K562 (cell line): ENCODE measurements at regions not wholly inside any gene's neighbourhood (a gene's known extent, or its start where the extent isn't known, plus 50 kb on each side); places are given as distances from the start of the nearest gene placed in this dataset.

Experiments
- ATAC-seq: fragments of 200-7000 bp; cut with Tn5 transposase; 3 replicates; pipeline ENCODE4 v1.9.1; 2020; ENCODE audit warnings: moderate library complexity
- BruUV-seq: library from RNA; stranded (reverse); fragments of 400-500 nt; replicated peaks from 2 replicates; lab custom pipeline; 2021; lab: Mats Ljungman, UMichigan
- CTCF ChIA-PET: fragments of 300-600 bp; formaldehyde crosslinking; extraction: SDS; loops from one replicate; lab custom pipeline; 2021; ENCODE audit warnings: low intra/inter-chr PET ratio; lab: Yijun Ruan, JAX
- POLR2A ChIA-PET: fragments of 300-600, 350-650 bp; sonication (Branson Sonifier 250); formaldehyde crosslinking; extraction: SDS; loops from one replicate; lab custom pipeline; 2021; ENCODE audit warnings: antibody characterized with exemption, inconsistent platforms; lab: Yijun Ruan, JAX
- DNase-seq, 4 experiments: peaks; one replicate each; pipeline versions ENCODE4 v3.0.0 to v3.0.0-alpha.2; 2011 to 2018; ENCODE audit warnings: low spot score in 3 of 4, mixed read lengths in 3 of 4; ENCODE audit errors: extremely low read depth in 1 of 4
- FAIRE-seq: peaks from 2 replicates; lab custom pipeline; 2011; peaks lifted over from hg19 to GRCh38; lab: Jason Lieb, UNC
- H2AFZ ChIP-seq: 2 replicates; pipeline ENCODE4 v1.6.0; 2011; ENCODE audit warnings: low read depth, low read length, control low read depth, inconsistent platforms
- H3K27ac ChIP-seq: fragments of 200-600 bp; 3 replicates; pipeline ENCODE4 v1.8.0; 2011; ENCODE audit warnings: low read depth, mild to moderate bottlenecking, control low read depth, inconsistent platforms, low read length, moderate library complexity, mixed read lengths; ENCODE audit errors: extremely low read depth
- H3K27me3 ChIP-seq, 2 experiments: fragments of 300-600 bp in 1 of 2; 2 replicates in 1 of 2; 3 replicates in 1 of 2; pipeline versions ENCODE4 v1.6.0 to v1.8.0; 2011; ENCODE audit warnings: inconsistent platforms in 2 of 2, low read length in 2 of 2, mild to moderate bottlenecking in 1 of 2, mixed read lengths in 1 of 2, moderate library complexity in 1 of 2; ENCODE audit not compliant: control insufficient read depth in 2 of 2, insufficient read depth in 2 of 2
- H3K36me3 ChIP-seq: fragments of 300-600 bp; 3 replicates; pipeline ENCODE4 v1.8.0; 2011; ENCODE audit warnings: mild to moderate bottlenecking, low read length, inconsistent platforms; ENCODE audit not compliant: control insufficient read depth, insufficient read depth
- H3K4me1 ChIP-seq, 2 experiments: fragments of 200-600 bp in 1 of 2; replicated peaks in 1 of 2; 2 replicates in 1 of 2; 3 replicates in 1 of 2; pipeline versions ENCODE4 v1.5.1 to v1.8.0; 2011; ENCODE audit warnings: inconsistent platforms in 2 of 2, low read length in 2 of 2, mild to moderate bottlenecking in 1 of 2, mixed read lengths in 1 of 2, moderate library complexity in 1 of 2; ENCODE audit not compliant: control insufficient read depth in 2 of 2, insufficient read depth in 2 of 2
- H3K4me2 ChIP-seq: 2 replicates; pipeline ENCODE4 v1.6.1; 2011; ENCODE audit warnings: low read length, control low read depth, inconsistent platforms, mixed read lengths; ENCODE audit not compliant: insufficient read depth
- H3K4me3 ChIP-seq: fragments of 200-600 bp; sonication (generic), shearing (Covaris generic); 2 replicates; pipeline ENCODE4 v1.5.1; 2016; ENCODE audit warnings: control low read depth, inconsistent platforms
- H3K79me2 ChIP-seq: fragments of 200-600 bp; 3 replicates; pipeline ENCODE4 v1.8.0; 2011; ENCODE audit warnings: low read length, inconsistent platforms; ENCODE audit not compliant: control insufficient read depth, insufficient read depth
- H3K9ac ChIP-seq, 2 experiments: 2 replicates each; pipeline versions ENCODE4 v1.6.0 to v1.6.1; 2011; ENCODE audit warnings: low read depth in 2 of 2, low read length in 2 of 2, control low read depth in 1 of 2, inconsistent platforms in 1 of 2, mild to moderate bottlenecking in 1 of 2, mixed read lengths in 1 of 2; ENCODE audit not compliant: insufficient read depth in 1 of 2
- H3K9me1 ChIP-seq: one replicate; pipeline ENCODE4 v1.6.0; 2011; ENCODE audit warnings: inconsistent platforms, mild to moderate bottlenecking, low read length, moderate library complexity; ENCODE audit not compliant: control insufficient read depth, insufficient read depth
- H3K9me3 ChIP-seq: replicated peaks from 2 replicates; pipeline ENCODE4 v1.5.1; 2011; ENCODE audit warnings: low read depth, low read length, inconsistent platforms; ENCODE audit not compliant: control insufficient read depth, insufficient read depth
- H4K20me1 ChIP-seq: replicated peaks from 2 replicates; pipeline ENCODE4 v1.6.1; 2011; ENCODE audit warnings: low read length, inconsistent platforms, mixed read lengths; ENCODE audit not compliant: control insufficient read depth, insufficient read depth
- BMI1 ChIP-seq: fragments of 150-350 bp; IDR thresholded peaks from 2 replicates; pipeline ENCODE4 v1.6.1; 2014; ENCODE audit warnings: low read length
- DPF2 ChIP-seq: fragments of 450-650 bp; IDR thresholded peaks from 2 replicates; pipeline ENCODE4 v1.6.1; 2016
- JUN ChIP-seq, 2 experiments: sonication (generic) in 1 of 2; formaldehyde crosslinking in 1 of 2; IDR thresholded peaks; 2 replicates each; pipeline versions ENCODE4 v1.6.1 to v1.8.0; 2012 to 2022; ENCODE audit warnings: borderline replicate concordance in 2 of 2, mild to moderate bottlenecking in 2 of 2, improper control_type of control experiment in 1 of 2, low read depth in 1 of 2, low read length in 1 of 2, missing genetic modification reagents in 1 of 2
- PHF20 ChIP-seq: fragments of 450-650 bp; IDR thresholded peaks from 2 replicates; pipeline ENCODE4 v1.6.1; 2018; ENCODE audit not compliant: partially characterized antibody
- POLR2B ChIP-seq: fragments of 450-650 bp; IDR thresholded peaks from 2 replicates; pipeline ENCODE4 v1.6.1; 2018; ENCODE audit warnings: low read depth; ENCODE audit not compliant: partially characterized antibody
- RFX7 ChIP-seq: fragments of 250-450 bp; sonication (Bioruptor Pico); IDR thresholded peaks from 2 replicates; pipeline ENCODE4 v1.5.1; 2021; ENCODE audit warnings: mild to moderate bottlenecking
- SMARCA5 ChIP-seq: fragments of 450-650 bp; IDR thresholded peaks from 2 replicates; pipeline ENCODE4 v1.6.1; 2016
- STAT5A ChIP-seq: IDR thresholded peaks from 2 replicates; pipeline ENCODE4 v1.6.1; 2012; ENCODE audit warnings: low read length, inconsistent platforms, borderline replicate concordance
- TEAD4 ChIP-seq, 2 experiments: sonication (generic) in 1 of 2; formaldehyde crosslinking in 1 of 2; IDR thresholded peaks; 2 replicates each; pipeline versions ENCODE4 v1.6.1 to v1.8.0; 2012 to 2022; ENCODE audit warnings: borderline replicate concordance in 1 of 2, inconsistent platforms in 1 of 2, low read length in 1 of 2, mild to moderate bottlenecking in 1 of 2, missing genetic modification reagents in 1 of 2
- THRA ChIP-seq: fragments of 450-650 bp; IDR thresholded peaks from 2 replicates; pipeline ENCODE4 v1.6.1; 2017; ENCODE audit warnings: mild to moderate bottlenecking, moderate library complexity
- ZNF197 ChIP-seq: fragments of 200-800 bp; sonication (Bioruptor generic); IDR thresholded peaks from 2 replicates; pipeline ENCODE4 v1.6.1; 2016; ENCODE audit warnings: low read depth, missing genetic modification characterization, missing compliant biosample characterization
- ZNF217 ChIP-seq: sonication (generic); formaldehyde crosslinking; IDR thresholded peaks from 2 replicates; pipeline ENCODE4 v1.8.0; 2022; ENCODE audit warnings: mild to moderate bottlenecking, missing genetic modification reagents
- ZNF253 ChIP-seq: fragments of 250-450 bp; sonication (Bioruptor Pico); conservative IDR thresholded peaks from 2 replicates; pipeline ENCODE4 v1.6.1; 2021; ENCODE audit warnings: mild to moderate bottlenecking
- WGBS: fragments of 100-300 bp; shearing (Covaris generic); methylation state at CpG from one replicate; pipeline ENCODE4 v1.1.6; 2016; ENCODE audit warnings: low coverage, mixed read lengths; ENCODE audit not compliant: insufficient coverage; ENCODE audit errors: missing lambda C conversion rate; 5-methylcytosine and 5-hydroxymethylcytosine counted together
- in situ Hi-C: fragments of 300-500 bp; cut with MboI; formaldehyde crosslinking; loops from 4 replicates; pipeline ENCODE4 v1.15.0; 2018; ENCODE audit warnings: inconsistent platforms, mixed read lengths
- intact Hi-C: fragments of 100-400 bp; cut with micrococcal nuclease; formaldehyde crosslinking; loops from 2 replicates; pipeline ENCODE4 v1.14.2; 2022
- TF ChIP-seq, protein P1 (sequence below): fragments of 250-450 bp; sonication (Bioruptor Pico); IDR thresholded peaks from 2 replicates; pipeline ENCODE4 v1.5.0; 2021
- TF ChIP-seq, protein P2 (sequence below): sonication (generic); formaldehyde crosslinking; IDR thresholded peaks from 2 replicates; pipeline ENCODE4 v1.8.1; 2023; ENCODE audit warnings: mild to moderate bottlenecking, missing genetic modification reagents
- TF ChIP-seq, protein P3 (sequence below): IDR thresholded peaks from 2 replicates; pipeline ENCODE4 v1.6.1; 2016; ENCODE audit warnings: missing genetic modification characterization, missing compliant biosample characterization

DNA sequence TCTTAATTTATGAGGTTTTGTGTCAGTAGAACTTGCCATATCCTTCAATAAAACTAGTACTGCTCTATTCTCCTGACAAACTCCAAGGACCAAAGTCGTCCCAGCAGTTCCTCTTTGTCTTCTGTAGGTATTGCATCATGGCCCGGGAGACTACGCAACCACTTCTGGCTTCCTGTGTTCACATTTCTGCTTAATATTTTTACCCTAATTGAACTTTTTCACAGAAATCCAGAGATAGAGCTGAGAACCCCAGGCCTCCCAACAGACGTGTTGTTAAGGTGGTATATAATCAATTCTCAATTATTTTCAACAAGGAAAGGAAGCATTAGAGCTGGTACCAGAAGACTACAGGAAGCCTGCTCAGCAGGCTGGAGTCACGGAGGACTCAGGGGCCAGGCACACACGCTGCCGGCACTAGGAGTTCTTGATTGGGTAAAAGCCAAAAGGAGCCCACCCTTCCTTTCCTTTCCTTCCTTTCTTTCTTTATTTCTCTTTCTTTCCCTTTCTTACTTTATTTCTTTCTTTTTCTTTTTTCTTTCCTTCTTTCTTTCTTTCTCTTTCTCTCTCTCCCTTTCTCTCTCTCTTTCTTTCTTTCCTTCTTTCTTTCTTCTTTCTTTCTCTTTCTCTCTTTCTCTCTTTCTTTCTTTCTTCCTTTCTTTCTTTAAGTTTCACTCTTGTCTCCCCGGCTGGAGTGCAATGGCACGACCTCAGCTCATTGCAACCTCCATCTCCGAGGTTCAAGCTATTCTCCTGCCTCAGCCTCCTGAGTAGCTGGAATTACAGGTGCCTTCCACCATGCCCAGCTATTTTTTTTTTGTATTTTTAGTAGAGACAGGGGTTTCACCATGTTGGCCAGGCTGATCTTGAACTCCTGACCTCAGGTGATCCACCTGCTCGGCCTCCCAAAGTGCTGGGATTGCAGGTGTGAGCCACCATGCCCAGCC lies 173.7 kb downstream of the ZBTB18 start:
- no peak overlapping the region for H3K9ac ChIP-seq
- no peaks in the 10 kb centered on the region for H3K9me1 ChIP-seq
- no TSS peak for BruUV-seq
- intact Hi-C loops, result no loop called here
- 7% methylated on average over 11 of the region's 11 CpGs for WGBS
- H3K27ac ChIP-seq, result no peak overlapping the region
- CTCF ChIA-PET, result interaction anchor here (0.6 kb wide), 1 partner anchor 31 kb away, joined by 3 read pairs; no protein-coding TSS in a partner anchor
- H3K79me2 ChIP-seq, result no peaks in the 10 kb centered on the region
- peak in 1 of 4 experiments; percentile 18 for DNase-seq
- H3K27me3 ChIP-seq, result peaks cover 30 to 55% of the 10 kb centered on the region in 2 experiments
- peak; percentile 65 for ATAC-seq
- no peaks in the 10 kb centered on the region for H3K36me3 ChIP-seq
- H3K4me1 ChIP-seq, result no peaks in the 10 kb centered on the region
- in situ Hi-C loops, result no loop called here
- no peak overlapping the region for H3K4me2 ChIP-seq
- FAIRE-seq, result no peak
- POLR2A ChIA-PET, result interaction anchor here (0.6 kb wide), 1 partner anchor 34 kb away, joined by 3 read pairs; no protein-coding TSS in a partner anchor
- H2AFZ ChIP-seq, result no peak overlapping the region
- H3K4me3 ChIP-seq, result no peak overlapping the region
- no peaks in the 10 kb centered on the region for H3K9me3 ChIP-seq
- H4K20me1 ChIP-seq, result no peaks in the 10 kb centered on the region
- TF ChIP-seq SMARCA5 (no peak), ZNF197 (CRISPR knock-in tag) (peak; percentile 70; the same call in 1 of the 2 replicates), PHF20 (no peak), RFX7 (CRISPR knock-in tag) (no peak), JUN (IDR thresholded peaks at IDR 0.05; ENCODE audit: borderline replicate concordance, low read depth, low read length) (no peak; the same call in 1 of the 2 replicates), JUN (CRISPR knock-in tag; IDR thresholded peaks at IDR 0.05; ENCODE audit: borderline replicate concordance) (no peak), BMI1 (no peak), THRA (no peak), DPF2 (no peak), STAT5A (no peak), TEAD4 (IDR thresholded peaks at IDR 0.05; ENCODE audit: low read length) (no peak), TEAD4 (CRISPR knock-in tag; IDR thresholded peaks at IDR 0.05; ENCODE audit: borderline replicate concordance) (no peak), ZNF253 (CRISPR knock-in tag) (no peak), ZNF217 (CRISPR knock-in tag) (no peak), POLR2B (no peak)
- TF ChIP-seq, protein P1, sequence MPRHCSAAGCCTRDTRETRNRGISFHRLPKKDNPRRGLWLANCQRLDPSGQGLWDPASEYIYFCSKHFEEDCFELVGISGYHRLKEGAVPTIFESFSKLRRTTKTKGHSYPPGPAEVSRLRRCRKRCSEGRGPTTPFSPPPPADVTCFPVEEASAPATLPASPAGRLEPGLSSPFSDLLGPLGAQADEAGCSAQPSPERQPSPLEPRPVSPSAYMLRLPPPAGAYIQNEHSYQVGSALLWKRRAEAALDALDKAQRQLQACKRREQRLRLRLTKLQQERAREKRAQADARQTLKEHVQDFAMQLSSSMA, result 0 out of 2 replicates have a peak, but pooled peaks have one; percentile 38
- TF ChIP-seq, protein P2, sequence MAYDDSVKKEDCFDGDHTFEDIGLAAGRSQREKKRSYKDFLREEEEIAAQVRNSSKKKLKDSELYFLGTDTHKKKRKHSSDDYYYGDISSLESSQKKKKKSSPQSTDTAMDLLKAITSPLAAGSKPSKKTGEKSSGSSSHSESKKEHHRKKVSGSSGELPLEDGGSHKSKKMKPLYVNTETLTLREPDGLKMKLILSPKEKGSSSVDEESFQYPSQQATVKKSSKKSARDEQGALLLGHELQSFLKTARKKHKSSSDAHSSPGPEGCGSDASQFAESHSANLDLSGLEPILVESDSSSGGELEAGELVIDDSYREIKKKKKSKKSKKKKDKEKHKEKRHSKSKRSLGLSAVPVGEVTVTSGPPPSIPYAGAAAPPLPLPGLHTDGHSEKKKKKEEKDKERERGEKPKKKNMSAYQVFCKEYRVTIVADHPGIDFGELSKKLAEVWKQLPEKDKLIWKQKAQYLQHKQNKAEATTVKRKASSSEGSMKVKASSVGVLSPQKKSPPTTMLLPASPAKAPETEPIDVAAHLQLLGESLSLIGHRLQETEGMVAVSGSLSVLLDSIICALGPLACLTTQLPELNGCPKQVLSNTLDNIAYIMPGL, result no peak
- TF ChIP-seq, protein P3, sequence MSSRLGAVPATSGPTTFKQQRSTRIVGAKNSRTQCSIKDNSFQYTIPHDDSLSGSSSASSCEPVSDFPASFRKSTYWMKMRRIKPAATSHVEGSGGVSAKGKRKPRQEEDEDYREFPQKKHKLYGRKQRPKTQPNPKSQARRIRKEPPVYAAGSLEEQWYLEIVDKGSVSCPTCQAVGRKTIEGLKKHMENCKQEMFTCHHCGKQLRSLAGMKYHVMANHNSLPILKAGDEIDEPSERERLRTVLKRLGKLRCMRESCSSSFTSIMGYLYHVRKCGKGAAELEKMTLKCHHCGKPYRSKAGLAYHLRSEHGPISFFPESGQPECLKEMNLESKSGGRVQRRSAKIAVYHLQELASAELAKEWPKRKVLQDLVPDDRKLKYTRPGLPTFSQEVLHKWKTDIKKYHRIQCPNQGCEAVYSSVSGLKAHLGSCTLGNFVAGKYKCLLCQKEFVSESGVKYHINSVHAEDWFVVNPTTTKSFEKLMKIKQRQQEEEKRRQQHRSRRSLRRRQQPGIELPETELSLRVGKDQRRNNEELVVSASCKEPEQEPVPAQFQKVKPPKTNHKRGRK, result peak; percentile 100
